ENCODE measurements at regions not wholly inside any gene's neighbourhood (a gene's known extent, or its start where the extent isn't known, plus 50 kb on each side); places are given as distances from the start of the nearest gene placed in this dataset.

DNA sequence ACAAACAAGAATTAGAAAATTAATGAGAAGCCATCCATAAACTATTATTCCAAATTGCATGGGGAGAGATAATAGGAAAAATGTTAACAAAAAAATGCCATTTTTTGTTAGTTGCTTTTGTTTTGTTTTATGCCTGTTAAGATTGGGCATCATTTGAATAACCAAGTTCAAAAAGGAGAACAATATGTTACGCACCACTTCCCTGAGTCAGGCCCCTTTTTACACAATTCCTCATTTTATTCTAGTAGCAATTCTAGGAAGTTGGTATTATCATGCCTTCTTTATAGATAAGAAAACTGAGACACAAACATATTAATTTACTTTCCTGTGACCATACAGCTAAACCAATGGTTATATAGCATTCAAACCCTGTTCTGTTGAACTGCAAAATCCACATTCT, 736.9 kb upstream of the CCDC54 start:
- no peak overlapping the region for H3K23ac ChIP-seq (ENCODE audit: low read length)
- no peak overlapping the region for H4K91ac ChIP-seq (ENCODE audit: low read depth, low read length)
- no peaks in the 10 kb centered on the region for H3K79me1 ChIP-seq (ENCODE audit: low read length)
- H3K9ac ChIP-seq (ENCODE audit: low read length), result no peak overlapping the region
- H3K4me2 ChIP-seq (ENCODE audit: low read length), result no peak overlapping the region
- no peak overlapping the region for H2BK12ac ChIP-seq (ENCODE audit: low read length)
- H3K18ac ChIP-seq (ENCODE audit: low read length), result no peak overlapping the region
- no peak overlapping the region for H4K12ac ChIP-seq (ENCODE audit: low read depth, low read length)
- H3K36me3 ChIP-seq (ENCODE audit: control insufficient read depth in 1 of 2, insufficient read depth in 2 of 2, low read length in 2 of 2), result no peaks in the 10 kb centered on the region
- H3K14ac ChIP-seq (ENCODE audit: low read length), result no peak overlapping the region
- no peak overlapping the region for H3K4ac ChIP-seq (ENCODE audit: low read depth, low read length)
- H3K9me3 ChIP-seq (ENCODE audit: insufficient read depth, low read depth, low read length), result peaks cover 6% of the 10 kb centered on the region
- no peaks in the 10 kb centered on the region for H3K27me3 ChIP-seq (ENCODE audit: insufficient read depth, low read length)
- no peak overlapping the region for H2BK5ac ChIP-seq (ENCODE audit: low read depth, low read length, poor library complexity)
- H2AFZ ChIP-seq (ENCODE audit: insufficient read depth, low read length, poor library complexity), result no peak overlapping the region
- H2BK120ac ChIP-seq (ENCODE audit: insufficient read depth, low read length, poor library complexity), result no peak overlapping the region
- H3K4me3 ChIP-seq (ENCODE audit: low read depth, low read length), result no peak overlapping the region
- no peak overlapping the region for H3K27ac ChIP-seq (ENCODE audit: low read depth, low read length)
- no peak overlapping the region for H2AK5ac ChIP-seq (ENCODE audit: low read length)
- no peaks in the 10 kb centered on the region for H3K79me2 ChIP-seq (ENCODE audit: control insufficient read depth, insufficient read depth, low read length, poor library complexity)
- no peaks in the 10 kb centered on the region for H3K4me1 ChIP-seq (ENCODE audit: control insufficient read depth in 1 of 2, insufficient read depth in 2 of 2, low read length in 2 of 2)
- DNase-seq, result no peak
- no CpG with 5 or more reads among the region's 1 CpG for WGBS (ENCODE audit: extremely low coverage, insufficient coverage, insufficient read length)
- no peak overlapping the region for H4K8ac ChIP-seq (ENCODE audit: low read depth, low read length)

DNA sequence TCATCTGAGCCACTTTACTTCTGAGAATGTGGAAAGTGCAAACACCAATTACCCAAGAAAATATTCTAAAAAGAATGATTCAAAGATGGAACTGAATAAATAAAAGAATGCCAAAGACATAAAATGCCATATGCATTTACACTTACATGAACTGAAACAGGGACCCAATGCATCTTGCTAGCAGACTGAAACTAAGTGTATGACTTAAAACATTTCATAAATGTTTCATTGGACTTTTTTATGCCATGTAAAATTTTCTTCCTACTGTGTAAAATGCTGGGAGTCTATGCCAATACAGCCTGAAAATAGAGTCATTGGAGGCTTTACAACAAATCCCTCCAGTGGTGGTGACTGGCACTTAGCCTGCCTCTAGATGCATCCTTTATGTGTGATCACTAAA, 735.1 kb upstream of the CCDC54 start:
- Histone ChIP-seq H2BK120ac (ENCODE audit: insufficient read depth, low read length, poor library complexity) (no peak overlapping the region), H3K23ac (ENCODE audit: low read length) (no peak overlapping the region), H4K12ac (ENCODE audit: low read depth, low read length) (no peak overlapping the region), H3K4me3 (ENCODE audit: low read depth, low read length) (no peak overlapping the region), H3K36me3 (ENCODE audit: control insufficient read depth in 1 of 2, insufficient read depth in 2 of 2, low read length in 2 of 2) (no peaks in the 10 kb centered on the region), H3K27me3 (ENCODE audit: insufficient read depth, low read length) (no peaks in the 10 kb centered on the region), H3K18ac (ENCODE audit: low read length) (no peak overlapping the region), H4K91ac (ENCODE audit: low read depth, low read length) (no peak overlapping the region), H3K79me2 (ENCODE audit: control insufficient read depth, insufficient read depth, low read length, poor library complexity) (no peaks in the 10 kb centered on the region), H2AFZ (ENCODE audit: insufficient read depth, low read length, poor library complexity) (no peak overlapping the region), H3K9me3 (ENCODE audit: insufficient read depth, low read depth, low read length) (peaks cover 6% of the 10 kb centered on the region), H3K4me2 (ENCODE audit: low read length) (no peak overlapping the region), H3K4me1 (ENCODE audit: control insufficient read depth in 1 of 2, insufficient read depth in 2 of 2, low read length in 2 of 2) (no peaks in the 10 kb centered on the region), H2AK5ac (ENCODE audit: low read length) (no peak overlapping the region), H3K79me1 (ENCODE audit: low read length) (no peaks in the 10 kb centered on the region), H4K8ac (ENCODE audit: low read depth, low read length) (no peak overlapping the region), H3K4ac (ENCODE audit: low read depth, low read length) (no peak overlapping the region), H2BK5ac (ENCODE audit: low read depth, low read length, poor library complexity) (no peak overlapping the region), H2BK12ac (ENCODE audit: low read length) (no peak overlapping the region), H3K14ac (ENCODE audit: low read length) (no peak overlapping the region), H3K27ac (ENCODE audit: low read depth, low read length) (no peak overlapping the region), H3K9ac (ENCODE audit: low read length) (no peak overlapping the region)
- DNase-seq, result no peak

DNA sequence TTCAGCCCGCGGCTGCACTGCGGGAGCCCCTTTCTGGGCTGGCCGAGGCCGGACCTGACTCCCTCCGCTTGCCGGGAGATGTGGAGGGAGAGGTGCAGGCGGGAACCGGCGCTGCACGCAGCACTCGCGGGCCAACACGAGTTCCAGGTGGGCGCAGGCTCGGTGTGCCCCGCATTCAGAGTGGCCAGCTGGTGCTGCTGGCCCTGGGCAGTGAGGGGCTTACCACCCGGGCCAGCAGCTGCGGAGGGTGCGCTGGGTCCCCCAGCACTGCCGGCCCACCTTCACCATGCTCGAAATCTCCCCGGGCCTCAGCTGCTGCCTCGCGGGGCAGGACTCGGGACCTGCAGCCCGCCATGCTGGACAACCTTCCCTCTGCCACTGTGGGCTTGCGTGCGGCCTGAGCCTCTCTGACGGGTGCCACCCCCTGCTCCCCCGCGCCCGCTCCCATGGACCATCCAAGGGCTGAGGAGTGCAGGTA, 733.5 kb upstream of the CCDC54 start:
- Histone ChIP-seq H3K9me3 (ENCODE audit: insufficient read depth, low read depth, low read length) (peaks cover 6% of the 10 kb centered on the region), H3K4me3 (ENCODE audit: low read depth, low read length) (no peak overlapping the region), H3K14ac (ENCODE audit: low read length) (no peak overlapping the region), H3K4ac (ENCODE audit: low read depth, low read length) (no peak overlapping the region), H3K23ac (ENCODE audit: low read length) (no peak overlapping the region), H4K8ac (ENCODE audit: low read depth, low read length) (no peak overlapping the region), H3K27ac (ENCODE audit: low read depth, low read length) (no peak overlapping the region), H4K91ac (ENCODE audit: low read depth, low read length) (no peak overlapping the region), H3K4me2 (ENCODE audit: low read length) (no peak overlapping the region), H3K18ac (ENCODE audit: low read length) (no peak overlapping the region), H3K9ac (ENCODE audit: low read length) (no peak overlapping the region), H4K12ac (ENCODE audit: low read depth, low read length) (no peak overlapping the region), H2BK5ac (ENCODE audit: low read depth, low read length, poor library complexity) (no peak overlapping the region), H3K27me3 (ENCODE audit: insufficient read depth, low read length) (no peaks in the 10 kb centered on the region), H3K36me3 (ENCODE audit: control insufficient read depth in 1 of 2, insufficient read depth in 2 of 2, low read length in 2 of 2) (no peaks in the 10 kb centered on the region), H3K79me2 (ENCODE audit: control insufficient read depth, insufficient read depth, low read length, poor library complexity) (no peaks in the 10 kb centered on the region), H2AK5ac (ENCODE audit: low read length) (no peak overlapping the region), H2AFZ (ENCODE audit: insufficient read depth, low read length, poor library complexity) (no peak overlapping the region), H3K4me1 (ENCODE audit: control insufficient read depth in 1 of 2, insufficient read depth in 2 of 2, low read length in 2 of 2) (no peaks in the 10 kb centered on the region), H2BK120ac (ENCODE audit: insufficient read depth, low read length, poor library complexity) (no peak overlapping the region), H3K79me1 (ENCODE audit: low read length) (no peaks in the 10 kb centered on the region), H2BK12ac (ENCODE audit: low read length) (no peak overlapping the region)
- no CpG with 5 or more reads among the region's 33 CpGs for WGBS (ENCODE audit: extremely low coverage, insufficient coverage, insufficient read length)
- DNase-seq, result no peak

DNA sequence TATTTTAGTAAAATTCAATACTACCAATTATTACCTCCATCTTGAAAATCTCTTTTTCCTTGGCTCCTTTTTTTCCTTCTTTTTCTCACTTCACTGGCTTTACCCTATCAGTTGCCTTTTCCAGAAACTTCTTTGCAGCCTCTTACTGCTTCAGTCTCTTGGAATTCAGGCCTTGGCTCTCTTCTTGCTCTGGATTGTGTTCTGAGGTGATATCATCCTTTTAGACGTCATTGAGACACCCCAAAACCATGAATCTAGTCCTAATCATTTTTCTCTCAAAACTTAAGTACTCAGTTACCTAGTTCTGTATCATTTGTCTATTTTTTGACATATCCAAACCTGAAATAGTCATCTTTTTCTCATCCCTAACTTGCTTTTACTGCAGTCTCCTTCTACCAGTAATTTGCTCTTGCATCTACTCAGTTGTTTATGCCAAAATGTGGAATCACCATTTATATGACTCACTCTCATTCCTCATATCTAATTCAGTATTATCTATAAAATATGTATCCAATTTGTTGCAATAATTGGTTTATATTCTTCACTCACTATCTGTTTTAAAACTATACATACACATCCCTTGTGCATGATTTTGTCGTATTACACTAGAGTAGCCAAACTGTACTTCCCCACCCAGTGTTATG, 703.2 kb upstream of the CCDC54 start:
- H3K23ac ChIP-seq (ENCODE audit: low read length), result no peak overlapping the region
- H2AK5ac ChIP-seq (ENCODE audit: low read length), result no peak overlapping the region
- no peak for DNase-seq
- H3K79me1 ChIP-seq (ENCODE audit: low read length), result no peaks in the 10 kb centered on the region
- no peaks in the 10 kb centered on the region for H3K36me3 ChIP-seq (ENCODE audit: control insufficient read depth in 1 of 2, insufficient read depth in 2 of 2, low read length in 2 of 2)
- WGBS (ENCODE audit: extremely low coverage, insufficient coverage, insufficient read length), result no CpG with 5 or more reads among the region's 2 CpGs
- H2BK12ac ChIP-seq (ENCODE audit: low read length), result no peak overlapping the region
- H4K91ac ChIP-seq (ENCODE audit: low read depth, low read length), result no peak overlapping the region
- H3K27me3 ChIP-seq (ENCODE audit: insufficient read depth, low read length), result no peaks in the 10 kb centered on the region
- H3K9me3 ChIP-seq (ENCODE audit: insufficient read depth, low read depth, low read length), result no peaks in the 10 kb centered on the region
- no peak overlapping the region for H3K4me3 ChIP-seq (ENCODE audit: low read depth, low read length)
- H3K9ac ChIP-seq (ENCODE audit: low read length), result no peak overlapping the region
- H3K27ac ChIP-seq (ENCODE audit: low read depth, low read length), result no peak overlapping the region
- H3K4me1 ChIP-seq (ENCODE audit: control insufficient read depth in 1 of 2, insufficient read depth in 2 of 2, low read length in 2 of 2), result no peaks in the 10 kb centered on the region
- no peak overlapping the region for H3K18ac ChIP-seq (ENCODE audit: low read length)
- no peak overlapping the region for H4K12ac ChIP-seq (ENCODE audit: low read depth, low read length)
- no peak overlapping the region for H2AFZ ChIP-seq (ENCODE audit: insufficient read depth, low read length, poor library complexity)
- no peaks in the 10 kb centered on the region for H3K79me2 ChIP-seq (ENCODE audit: control insufficient read depth, insufficient read depth, low read length, poor library complexity)
- no peak overlapping the region for H3K4me2 ChIP-seq (ENCODE audit: low read length)
- no peak overlapping the region for H3K4ac ChIP-seq (ENCODE audit: low read depth, low read length)
- H2BK5ac ChIP-seq (ENCODE audit: low read depth, low read length, poor library complexity), result no peak overlapping the region
- no peak overlapping the region for H3K14ac ChIP-seq (ENCODE audit: low read length)
- no peak overlapping the region for H2BK120ac ChIP-seq (ENCODE audit: insufficient read depth, low read length, poor library complexity)
- H4K8ac ChIP-seq (ENCODE audit: low read depth, low read length), result no peak overlapping the region

Measured in trophoblast cell (in vitro differentiated cells and primary cell).